ENCODE measurements at regions not wholly inside any gene's neighbourhood (a gene's known extent, or its start where the extent isn't known, plus 50 kb on each side); places are given as distances from the start of the nearest gene placed in this dataset.

DNA sequence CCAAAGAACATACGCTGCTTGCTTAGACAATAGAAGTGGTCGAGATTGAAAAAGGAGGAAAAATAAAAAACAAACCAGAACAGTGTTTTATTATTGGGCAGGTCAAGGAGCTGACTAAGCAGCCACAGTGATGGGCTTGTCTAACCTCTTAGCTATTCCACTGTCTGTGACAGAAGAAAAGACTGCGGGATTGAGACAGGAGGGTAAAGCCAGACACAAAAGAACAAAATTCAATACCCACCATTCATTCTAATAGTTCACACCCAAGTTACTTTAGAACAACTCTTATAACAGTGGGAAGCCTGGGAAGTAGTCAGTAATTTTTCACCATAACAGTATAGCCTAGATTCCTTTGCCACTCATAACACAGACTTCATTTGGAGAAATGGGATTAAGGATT is 435.4 kb downstream of the MFSD1 start (continued):
- TF ChIP-seq GTF3C2 (IDR thresholded peaks at IDR 0.05; ENCODE audit: borderline replicate concordance, extremely low read depth, insufficient read length): no peak

- 0% methylated on average over 2 of the region's 2 CpGs for WGBS (ENCODE audit: insufficient coverage, low coverage, missing lambda C conversion rate)
- CTCF ChIA-PET (ENCODE audit: low intra/inter-chr PET ratio): no interaction called here
- intact Hi-C loops (cut with micrococcal nuclease) (no loop called here), in situ Hi-C loops (cut with MboI) (no loop called here)
- H3K4me3 ChIP-seq: no peak overlapping the region
- ATAC-seq (no peak), DNase-seq (ENCODE audit: extremely low read depth in 1 of 4, low spot score in 3 of 4) (no peak), FAIRE-seq (no peak)
- no TSS peak for BruUV-seq (replicated peaks)
- POLR2A ChIA-PET: no interaction called here
- TF ChIP-seq SRSF1 (IDR thresholded peaks at IDR 0.05; ENCODE audit: low read depth, low read length) (no peak), ZNF23 (CRISPR knock-in tag; IDR thresholded peaks at IDR 0.05) (no peak), LEF1 (IDR thresholded peaks at IDR 0.05) (no peak), CCAR2 (IDR thresholded peaks at IDR 0.05; ENCODE audit: low read depth, low read length) (no peak), ZC3H8 (IDR thresholded peaks at IDR 0.05) (no peak)
- no peaks in the 10 kb centered on the region for H4K20me1 ChIP-seq (replicated peaks; ENCODE audit: control insufficient read depth, insufficient read depth, low read length)
- H3K27me3 ChIP-seq (ENCODE audit: control insufficient read depth in 2 of 2, insufficient read depth in 2 of 2, low read length in 2 of 2): no peaks in the 10 kb centered on the region
- no peak overlapping the region for H2AFZ ChIP-seq (ENCODE audit: low read depth, low read length)
- H3K9ac ChIP-seq (ENCODE audit: insufficient read depth in 1 of 2, low read depth in 2 of 2, low read length in 2 of 2): no peak overlapping the region
- H3K9me3 ChIP-seq (replicated peaks; ENCODE audit: control insufficient read depth, insufficient read depth, low read depth, low read length): no peaks in the 10 kb centered on the region
- H3K36me3 ChIP-seq (ENCODE audit: control insufficient read depth, insufficient read depth, low read length): no peaks in the 10 kb centered on the region
- no peaks in the 10 kb centered on the region for H3K4me1 ChIP-seq (replicated peaks in 1 of 2; ENCODE audit: control insufficient read depth in 2 of 2, insufficient read depth in 2 of 2, low read length in 2 of 2)
- no peak overlapping the region for H3K4me2 ChIP-seq (ENCODE audit: insufficient read depth, low read length)
- no peaks in the 10 kb centered on the region for H3K9me1 ChIP-seq (ENCODE audit: control insufficient read depth, insufficient read depth, low read length)
- no peaks in the 10 kb centered on the region for H3K79me2 ChIP-seq (ENCODE audit: control insufficient read depth, insufficient read depth, low read length)
- H3K27ac ChIP-seq (ENCODE audit: extremely low read depth, low read depth, low read length): no peak overlapping the region
These were observed 436.8 kb downstream of the MFSD1 start for GRCh38 chr3:159238646-159239045.
